ENCODE measurements at regions not wholly inside any gene's neighbourhood (a gene's known extent, or its start where the extent isn't known, plus 50 kb on each side); places are given as distances from the start of the nearest gene placed in this dataset.

DNA sequence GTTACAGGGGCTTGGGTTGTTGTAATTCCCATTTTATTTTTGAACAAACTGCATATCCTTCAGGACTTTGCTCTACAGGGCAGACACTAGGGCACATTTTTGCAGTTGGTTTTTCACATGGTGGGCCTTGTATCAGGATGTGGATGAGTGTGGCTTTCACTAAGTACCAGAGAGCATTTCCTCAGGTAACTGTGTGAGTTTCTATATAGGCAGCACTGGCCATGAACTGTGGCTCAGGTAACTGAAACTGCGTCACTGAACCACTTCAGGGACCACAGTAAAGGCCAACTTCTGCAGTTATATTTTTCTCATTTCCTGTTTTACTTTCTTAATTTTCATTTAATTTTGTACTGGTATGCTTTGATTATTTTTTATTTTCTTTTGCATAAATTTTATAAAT, 166.5 kb downstream of the ZNF486 start:
- TF ChIP-seq, protein P1, sequence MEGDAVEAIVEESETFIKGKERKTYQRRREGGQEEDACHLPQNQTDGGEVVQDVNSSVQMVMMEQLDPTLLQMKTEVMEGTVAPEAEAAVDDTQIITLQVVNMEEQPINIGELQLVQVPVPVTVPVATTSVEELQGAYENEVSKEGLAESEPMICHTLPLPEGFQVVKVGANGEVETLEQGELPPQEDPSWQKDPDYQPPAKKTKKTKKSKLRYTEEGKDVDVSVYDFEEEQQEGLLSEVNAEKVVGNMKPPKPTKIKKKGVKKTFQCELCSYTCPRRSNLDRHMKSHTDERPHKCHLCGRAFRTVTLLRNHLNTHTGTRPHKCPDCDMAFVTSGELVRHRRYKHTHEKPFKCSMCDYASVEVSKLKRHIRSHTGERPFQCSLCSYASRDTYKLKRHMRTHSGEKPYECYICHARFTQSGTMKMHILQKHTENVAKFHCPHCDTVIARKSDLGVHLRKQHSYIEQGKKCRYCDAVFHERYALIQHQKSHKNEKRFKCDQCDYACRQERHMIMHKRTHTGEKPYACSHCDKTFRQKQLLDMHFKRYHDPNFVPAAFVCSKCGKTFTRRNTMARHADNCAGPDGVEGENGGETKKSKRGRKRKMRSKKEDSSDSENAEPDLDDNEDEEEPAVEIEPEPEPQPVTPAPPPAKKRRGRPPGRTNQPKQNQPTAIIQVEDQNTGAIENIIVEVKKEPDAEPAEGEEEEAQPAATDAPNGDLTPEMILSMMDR (conservative IDR thresholded peaks at IDR 0.05): no peak
- TF ChIP-seq EZH2 (IDR thresholded peaks at IDR 0.05; ENCODE audit: low read depth): no peak

All from PC-9 (cell line).